Parathyroid adenoma (tissue), 2 donors: ENCODE measurements at regions not wholly inside any gene's neighbourhood (a gene's known extent, or its start where the extent isn't known, plus 50 kb on each side); places are given as distances from the start of the nearest gene placed in this dataset.

ENCODE experiments used
- H2AFZ ChIP-seq: fragments of 300-600 bp; sonication (generic); one replicate; pipeline ENCODE4 v1.7.0; 2017; ENCODE audit warnings: antibody characterized with exemption, mild to moderate bottlenecking
- H3K27ac ChIP-seq: fragments of 300-600 bp; sonication (generic); one replicate; pipeline ENCODE4 v1.7.0; 2017
- H3K27me3 ChIP-seq: fragments of 300-600 bp; sonication (generic); one replicate; pipeline ENCODE4 v1.7.0; 2017; ENCODE audit warnings: low read length; ENCODE audit not compliant: control insufficient read depth, insufficient read depth
- H3K36me3 ChIP-seq: fragments of 300-600 bp; sonication (generic); one replicate; pipeline ENCODE4 v1.7.0; 2017; ENCODE audit warnings: low read length; ENCODE audit not compliant: control insufficient read depth, insufficient read depth
- H3K4me1 ChIP-seq: fragments of 300-600 bp; sonication (generic); one replicate; pipeline ENCODE4 v1.7.0; 2017; ENCODE audit warnings: control low read depth
- H3K4me2 ChIP-seq: fragments of 300-600 bp; sonication (generic); one replicate; pipeline ENCODE4 v1.7.0; 2017; ENCODE audit warnings: low read length
- H3K4me3 ChIP-seq: fragments of 300-600 bp; sonication (generic); one replicate; pipeline ENCODE4 v1.7.0; 2017; ENCODE audit warnings: low read depth, low read length
- H3K79me2 ChIP-seq: fragments of 300-600 bp; sonication (generic); one replicate; pipeline ENCODE4 v1.7.0; 2017; ENCODE audit warnings: control low read depth
- H3K9ac ChIP-seq: fragments of 300-600 bp; sonication (generic); one replicate; pipeline ENCODE4 v1.7.0; 2017; ENCODE audit warnings: mild to moderate bottlenecking
- H3K9me3 ChIP-seq: fragments of 300-600 bp; sonication (generic); one replicate; pipeline ENCODE4 v1.7.0; 2017; ENCODE audit warnings: low read length; ENCODE audit not compliant: control insufficient read depth
- CTCF ChIP-seq: fragments of 300-600 bp; sonication (generic); IDR thresholded peaks from one replicate; pipeline ENCODE4 v1.7.0; 2017; ENCODE audit warnings: antibody characterized with exemption, mild to moderate bottlenecking
- donor health status: primary hyperparathyroidism.

GRCh38 chr4:78722878-78723277 lies 53.3 kb upstream of the BMP2K start:
- Histone ChIP-seq H3K79me2 (no peaks in the 10 kb centered on the region), H3K9ac (no peak overlapping the region), H3K4me1 (no peaks in the 10 kb centered on the region), H3K27me3 (no peaks in the 10 kb centered on the region), H3K36me3 (no peaks in the 10 kb centered on the region), H2AFZ (no peak overlapping the region), H3K27ac (no peak overlapping the region), H3K4me3 (no peak overlapping the region), H3K4me2 (no peak overlapping the region), H3K9me3 (no peaks in the 10 kb centered on the region)
- no peak for TF ChIP-seq CTCF
